Activated T-helper 1 cell treated with anti-CD3 and anti-CD28 coated beads, Interleukin-12 subunit alpha, Interleukin-12 subunit beta, Interleukin-2, Interleukin-4 antibody, amounts not matched to agents 30 ng/mL and 10 ng/mL and 1 ng/mL, durations not matched to agents 14 hours and 24 hours and 36 hours (primary cell): ENCODE measurements at regions not wholly inside any gene's neighbourhood (a gene's known extent, or its start where the extent isn't known, plus 50 kb on each side); places are given as distances from the start of the nearest gene placed in this dataset.
"Not testable (repeated sequence)": the region's sequence is repeated elsewhere in the genome, so short reads cannot be mapped to it uniquely, and the experiment has no call there.

Experiments used
- DNase-seq: peaks from one replicate; pipeline ENCODE4 v3.0.0; 2021; ENCODE audit warnings: low spot score
- H3K27ac Mint-ChIP-seq: one replicate; pipeline ENCODE4 v1.8.0; 2021; ENCODE audit warnings: mild to moderate bottlenecking, mixed read lengths
- H3K27me3 Mint-ChIP-seq: one replicate; pipeline ENCODE4 v1.8.0; 2022; ENCODE audit warnings: mild to moderate bottlenecking, moderate library complexity, mixed read lengths; ENCODE audit not compliant: insufficient read depth
- H3K36me3 Mint-ChIP-seq: one replicate; pipeline ENCODE4 v1.8.0; 2021; ENCODE audit warnings: low read depth, mixed read lengths
- H3K4me1 Mint-ChIP-seq: one replicate; pipeline ENCODE4 v1.8.0; 2021; ENCODE audit warnings: low read depth, mixed read lengths
- H3K4me3 Mint-ChIP-seq: one replicate; pipeline ENCODE4 v1.8.0; 2021; ENCODE audit warnings: mild to moderate bottlenecking, moderate library complexity, mixed read lengths
- H3K9me3 Mint-ChIP-seq: one replicate; pipeline ENCODE4 v1.8.0; 2021; ENCODE audit warnings: mixed read lengths
- intact Hi-C: fragments of 100-400 bp; cut with micrococcal nuclease; formaldehyde crosslinking; loops from one replicate; pipeline ENCODE4 v1.15.1; 2024

DNA sequence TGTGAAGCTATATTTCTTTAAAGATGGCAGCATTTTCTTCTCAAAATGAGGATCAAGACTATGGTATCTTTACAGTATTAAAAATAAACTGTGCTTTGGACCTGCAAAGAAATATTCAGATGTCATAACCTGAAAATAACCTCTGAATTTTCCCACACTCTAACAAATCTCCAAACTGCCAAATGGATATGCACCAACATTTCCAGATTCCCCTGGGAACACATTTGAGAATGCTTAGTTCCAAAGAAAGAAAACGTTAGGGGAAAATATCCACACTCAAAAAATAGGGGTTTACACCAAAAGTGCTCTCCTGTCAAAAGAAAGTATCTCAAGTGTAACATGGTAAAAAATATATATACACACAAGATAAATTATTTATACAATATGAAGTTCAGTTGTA, 69.1 kb upstream of the ARHGAP29 start:
- Mint-ChIP-seq H3K36me3 (no peaks in the 10 kb centered on the region), H3K27me3 (peaks cover 6% of the 10 kb centered on the region), H3K9me3 (no peaks in the 10 kb centered on the region), H3K4me1 (no peaks in the 10 kb centered on the region), H3K27ac (no peak overlapping the region), H3K4me3 (no peak overlapping the region)
- DNase-seq = no peak
- intact Hi-C loops = no loop called here

DNA sequence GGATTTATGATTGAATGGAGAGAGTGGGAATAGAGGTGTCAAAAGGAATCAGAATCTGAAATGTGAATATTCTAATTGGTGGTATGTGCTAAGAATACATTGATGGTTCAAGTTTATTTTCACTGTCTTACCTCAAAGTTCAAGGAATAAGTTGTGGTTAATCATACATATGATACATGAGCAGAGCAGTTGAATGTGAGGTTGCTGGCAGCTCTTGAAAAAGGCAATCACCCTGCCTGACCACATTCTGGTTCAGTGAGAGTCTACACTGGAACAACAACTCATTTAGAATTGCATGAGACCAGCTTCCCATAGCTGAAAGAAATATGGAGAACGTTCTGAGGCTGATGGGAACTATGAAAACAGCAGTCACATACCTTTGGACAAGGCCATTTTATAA, 68.3 kb upstream of the ARHGAP29 start:
- peaks cover 6% of the 10 kb centered on the region for H3K27me3 Mint-ChIP-seq
- no peaks in the 10 kb centered on the region for H3K4me1 Mint-ChIP-seq
- intact Hi-C loops = no loop called here
- no peak for DNase-seq
- no peaks in the 10 kb centered on the region for H3K36me3 Mint-ChIP-seq
- H3K9me3 Mint-ChIP-seq = no peaks in the 10 kb centered on the region
- H3K27ac Mint-ChIP-seq = no peak overlapping the region
- no peak overlapping the region for H3K4me3 Mint-ChIP-seq

DNA sequence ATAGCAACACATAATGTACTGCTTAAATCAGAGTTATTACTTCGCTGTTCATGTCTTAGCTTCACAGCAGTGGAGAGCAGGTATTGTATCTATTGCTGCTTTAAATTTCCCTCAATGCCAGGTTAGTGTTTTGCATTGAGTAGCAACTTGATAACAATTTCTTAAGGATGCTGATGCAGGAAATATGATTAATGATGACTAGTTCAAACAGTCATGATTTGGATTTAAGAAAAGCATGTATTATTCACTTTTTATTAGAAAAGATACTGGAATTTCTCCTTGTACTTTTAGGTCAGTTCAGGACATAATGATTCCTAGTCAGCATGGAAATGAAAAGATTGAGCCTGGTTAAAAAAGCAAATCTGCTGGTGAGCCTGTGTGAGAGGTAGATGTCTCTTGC, 67.2 kb upstream of the ARHGAP29 start:
- Mint-ChIP-seq H3K9me3 (no peaks in the 10 kb centered on the region), H3K36me3 (no peaks in the 10 kb centered on the region), H3K27me3 (peaks cover 6% of the 10 kb centered on the region), H3K27ac (no peak overlapping the region), H3K4me1 (no peaks in the 10 kb centered on the region), H3K4me3 (no peak overlapping the region)
- no peak for DNase-seq
- intact Hi-C loops = no loop called here

DNA sequence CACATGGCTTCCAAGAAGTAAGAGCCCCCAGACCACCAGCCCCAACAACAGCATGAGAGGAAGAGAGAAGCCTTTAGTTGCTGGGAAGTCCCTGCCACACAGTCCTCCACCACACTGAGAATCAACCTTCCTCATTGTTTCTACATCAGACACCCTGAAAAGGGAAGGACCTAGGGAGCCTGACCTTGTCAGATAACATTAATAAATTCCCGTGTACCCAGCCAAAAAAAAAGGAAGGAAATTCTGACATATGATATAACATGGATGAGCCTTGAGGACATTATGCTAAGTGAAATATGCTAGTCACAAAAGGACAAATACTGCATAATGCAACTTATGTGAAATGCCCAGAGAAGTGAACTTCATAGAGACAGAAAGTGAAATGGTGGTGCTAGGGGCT, 65.6 kb upstream of the ARHGAP29 start:
- intact Hi-C loops = no loop called here
- no peaks in the 10 kb centered on the region for H3K9me3 Mint-ChIP-seq
- no peak for DNase-seq
- H3K4me1 Mint-ChIP-seq = no peaks in the 10 kb centered on the region
- H3K27ac Mint-ChIP-seq = no peak overlapping the region
- H3K4me3 Mint-ChIP-seq = no peak overlapping the region
- H3K27me3 Mint-ChIP-seq = peaks cover 2% of the 10 kb centered on the region
- no peaks in the 10 kb centered on the region for H3K36me3 Mint-ChIP-seq

DNA sequence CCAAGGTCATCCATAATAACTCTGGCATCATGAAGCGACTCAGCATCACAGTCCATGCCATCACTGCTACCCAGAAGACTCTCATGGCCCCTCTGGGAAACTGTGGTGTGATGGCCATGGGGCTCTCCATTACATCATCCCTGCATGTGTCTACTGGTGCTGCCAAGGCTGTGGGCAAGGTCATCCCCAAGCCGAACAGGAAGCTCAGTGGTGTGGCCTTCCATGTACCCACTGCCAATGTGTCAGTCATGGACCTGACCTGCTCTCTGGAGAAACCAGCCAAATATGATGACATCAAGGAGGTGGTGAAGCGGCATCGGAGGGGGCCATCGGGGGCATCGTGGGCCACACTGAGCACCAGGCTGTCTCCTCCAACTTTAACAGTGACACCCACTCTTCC, 65.1 kb upstream of the ARHGAP29 start:
- no peak for DNase-seq
- Mint-ChIP-seq H3K4me1 (no peaks in the 10 kb centered on the region), H3K9me3 (no peaks in the 10 kb centered on the region), H3K27me3 (peaks cover 2% of the 10 kb centered on the region), H3K36me3 (no peaks in the 10 kb centered on the region), H3K27ac (no peak overlapping the region), H3K4me3 (no peak overlapping the region)
- intact Hi-C loops = no loop called here

DNA sequence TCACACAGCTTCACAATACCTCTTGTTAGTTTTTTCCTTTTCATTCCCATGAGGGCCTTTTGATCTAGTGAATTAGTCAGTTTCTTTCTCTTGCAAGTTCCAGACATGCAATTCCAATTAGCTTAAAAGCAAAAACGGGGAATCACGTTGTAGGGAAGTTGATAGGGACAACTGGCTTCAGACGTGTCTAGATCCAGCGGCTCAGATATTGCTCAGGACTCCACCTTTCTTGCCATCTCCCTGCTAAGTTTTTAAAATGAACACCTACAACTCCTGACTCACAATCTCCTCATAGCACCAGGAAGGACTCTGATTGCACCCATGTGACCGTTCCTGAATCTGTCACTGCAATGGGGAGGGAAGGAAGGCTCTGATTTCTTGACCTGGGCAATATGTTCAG, 63.8 kb upstream of the ARHGAP29 start:
- Mint-ChIP-seq H3K36me3 (no peaks in the 10 kb centered on the region), H3K9me3 (no peaks in the 10 kb centered on the region), H3K27ac (no peak overlapping the region), H3K27me3 (peaks cover 2% of the 10 kb centered on the region), H3K4me1 (no peaks in the 10 kb centered on the region), H3K4me3 (no peak overlapping the region)
- no peak for DNase-seq
- intact Hi-C loops = no loop called here

DNA sequence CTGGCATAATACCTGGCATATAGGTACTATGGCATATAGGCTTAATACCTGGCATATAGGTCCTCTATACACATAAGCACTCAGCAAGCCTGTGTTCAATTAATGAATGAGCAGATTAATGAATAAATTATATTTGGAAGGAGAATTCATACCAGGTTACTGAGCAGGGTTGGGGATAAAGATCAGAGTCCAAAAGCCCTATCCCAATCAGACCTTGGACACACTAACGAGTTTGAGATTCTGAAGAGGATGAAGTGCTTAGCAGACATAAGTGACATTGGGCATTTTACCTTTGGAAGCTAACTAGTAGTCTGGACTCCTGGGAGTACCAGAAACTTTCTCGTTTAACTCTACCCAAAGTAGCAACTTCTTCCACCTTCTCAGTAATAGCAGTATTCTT, 63.3 kb upstream of the ARHGAP29 start:
- Mint-ChIP-seq H3K4me3 (no peak overlapping the region), H3K36me3 (no peaks in the 10 kb centered on the region), H3K27ac (no peak overlapping the region), H3K9me3 (no peaks in the 10 kb centered on the region), H3K27me3 (peaks cover 2% of the 10 kb centered on the region), H3K4me1 (no peaks in the 10 kb centered on the region)
- no peak for DNase-seq
- intact Hi-C loops = no loop called here

DNA sequence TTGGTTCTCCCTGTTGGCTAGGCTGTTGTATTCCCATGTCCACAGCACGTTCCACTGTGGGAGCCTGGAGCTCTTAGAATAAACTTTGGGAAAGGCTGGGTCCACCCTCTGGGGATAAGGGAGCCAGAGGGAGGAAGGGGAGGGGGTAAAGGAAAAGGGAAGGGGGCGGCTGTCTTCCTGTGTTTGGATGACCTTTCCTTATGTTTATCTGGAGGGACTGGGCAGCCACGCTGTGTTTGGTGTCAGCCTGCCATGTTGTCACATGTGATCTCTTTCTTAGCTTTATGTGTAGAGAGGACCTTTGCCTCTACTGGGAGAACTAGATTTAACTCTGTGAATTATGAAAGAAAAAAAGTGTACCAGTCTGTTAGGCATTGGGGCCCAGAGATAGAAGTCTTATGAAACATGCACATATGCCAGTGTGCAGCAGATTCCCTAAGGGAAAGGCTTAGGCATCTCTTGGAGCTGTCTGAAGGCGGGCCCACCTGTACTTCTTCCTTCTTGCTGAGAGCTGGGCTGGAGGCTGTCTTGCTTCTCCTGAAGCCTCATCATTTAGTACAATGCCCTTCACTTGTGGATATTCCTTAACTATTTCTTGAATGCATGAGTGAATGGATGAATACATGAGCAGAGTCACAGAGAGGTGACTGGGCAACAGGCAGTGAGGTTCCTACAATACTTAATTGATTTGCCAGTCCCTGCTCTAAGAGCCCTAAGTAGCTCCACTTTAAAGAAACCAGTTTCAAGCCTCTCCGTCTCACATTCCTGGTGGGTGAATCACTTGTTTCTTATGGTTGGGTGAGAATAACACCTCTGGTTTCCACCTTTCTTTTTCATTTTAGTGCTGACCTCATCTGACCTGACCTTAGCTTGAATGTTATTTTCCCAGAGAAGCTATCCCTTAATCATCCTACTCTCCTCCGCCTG, 62.5 kb upstream of the ARHGAP29 start:
- H3K9me3 Mint-ChIP-seq = no peaks in the 10 kb centered on the region
- no peak overlapping the region for H3K27ac Mint-ChIP-seq
- peaks cover 2% of the 10 kb centered on the region for H3K27me3 Mint-ChIP-seq
- H3K4me3 Mint-ChIP-seq = no peak overlapping the region
- intact Hi-C loops = no loop called here
- no peaks in the 10 kb centered on the region for H3K4me1 Mint-ChIP-seq
- no peaks in the 10 kb centered on the region for H3K36me3 Mint-ChIP-seq
- DNase-seq = no peak

DNA sequence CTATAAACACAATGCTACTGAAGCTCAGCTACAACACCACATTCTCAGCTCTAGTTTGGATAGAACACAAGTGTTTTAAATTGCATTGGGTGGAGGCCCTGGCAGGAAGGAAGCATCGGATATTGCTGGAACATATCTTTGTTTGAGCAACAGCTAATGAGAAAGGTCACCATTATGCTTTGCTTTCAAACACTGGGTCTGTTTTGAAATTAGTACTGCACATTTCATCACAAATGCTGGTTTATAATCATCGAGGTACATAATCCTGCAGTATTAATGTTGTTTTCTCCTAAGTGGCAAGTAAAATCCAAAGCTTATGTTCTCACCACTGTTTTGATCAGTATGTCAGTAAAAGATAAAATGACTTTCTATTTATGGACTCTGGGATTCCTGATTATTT, 61.5 kb upstream of the ARHGAP29 start:
- H3K9me3 Mint-ChIP-seq = no peaks in the 10 kb centered on the region
- no peak overlapping the region for H3K4me3 Mint-ChIP-seq
- H3K27me3 Mint-ChIP-seq = peaks cover 2% of the 10 kb centered on the region
- intact Hi-C loops = no loop called here
- no peak overlapping the region for H3K27ac Mint-ChIP-seq
- H3K4me1 Mint-ChIP-seq = no peaks in the 10 kb centered on the region
- DNase-seq = no peak
- no peaks in the 10 kb centered on the region for H3K36me3 Mint-ChIP-seq

DNA sequence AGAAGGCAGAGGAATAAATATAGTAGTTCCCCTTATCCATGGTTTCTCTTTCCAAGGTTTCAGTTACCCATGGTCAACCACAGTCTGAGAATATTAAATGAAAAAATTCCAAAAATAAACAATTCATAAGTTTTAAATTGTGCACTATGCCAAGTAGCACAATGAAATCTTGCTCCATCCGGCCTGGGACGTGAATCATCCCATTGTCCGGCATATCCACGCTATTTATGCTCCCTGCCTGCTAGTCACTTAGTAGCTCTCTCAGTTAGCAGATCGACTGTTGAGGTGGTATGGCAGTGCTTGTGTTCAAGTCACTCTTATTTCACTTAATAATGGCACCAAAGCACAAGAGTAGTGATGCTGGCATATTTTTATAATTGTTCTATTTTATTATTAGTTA, 58.6 kb upstream of the ARHGAP29 start:
- no peak overlapping the region for H3K27ac Mint-ChIP-seq
- H3K36me3 Mint-ChIP-seq = no peaks in the 10 kb centered on the region
- H3K27me3 Mint-ChIP-seq = no peaks in the 10 kb centered on the region
- H3K4me3 Mint-ChIP-seq = no peak overlapping the region
- DNase-seq = no peak
- intact Hi-C loops = no loop called here
- H3K4me1 Mint-ChIP-seq = no peaks in the 10 kb centered on the region
- no peaks in the 10 kb centered on the region for H3K9me3 Mint-ChIP-seq

DNA sequence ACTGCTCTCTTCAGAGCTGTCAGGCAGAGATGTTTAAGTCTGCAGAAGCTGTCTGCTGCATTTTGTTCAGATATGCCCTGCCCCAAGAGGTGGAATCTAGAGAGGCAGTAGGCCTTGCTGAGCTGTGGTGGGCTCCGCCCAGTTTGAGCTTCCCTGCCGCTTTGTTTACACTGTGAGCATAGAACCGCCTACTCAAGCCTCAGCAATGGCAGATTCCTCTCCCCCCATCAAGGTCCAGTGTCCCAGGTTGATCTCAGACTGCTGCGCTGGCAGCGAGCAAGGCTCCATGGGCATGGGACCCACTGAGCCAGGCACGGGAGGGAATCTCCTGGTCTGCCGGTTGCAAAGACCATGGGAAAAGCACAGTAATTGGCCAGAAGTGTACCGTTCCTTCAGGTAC, 55.6 kb upstream of the ARHGAP29 start:
- intact Hi-C loops, H3K27me3 Mint-ChIP-seq, H3K27ac Mint-ChIP-seq, H3K4me3 Mint-ChIP-seq, H3K36me3 Mint-ChIP-seq, H3K4me1 Mint-ChIP-seq, H3K9me3 Mint-ChIP-seq, DNase-seq: not testable (repeated sequence)

DNA sequence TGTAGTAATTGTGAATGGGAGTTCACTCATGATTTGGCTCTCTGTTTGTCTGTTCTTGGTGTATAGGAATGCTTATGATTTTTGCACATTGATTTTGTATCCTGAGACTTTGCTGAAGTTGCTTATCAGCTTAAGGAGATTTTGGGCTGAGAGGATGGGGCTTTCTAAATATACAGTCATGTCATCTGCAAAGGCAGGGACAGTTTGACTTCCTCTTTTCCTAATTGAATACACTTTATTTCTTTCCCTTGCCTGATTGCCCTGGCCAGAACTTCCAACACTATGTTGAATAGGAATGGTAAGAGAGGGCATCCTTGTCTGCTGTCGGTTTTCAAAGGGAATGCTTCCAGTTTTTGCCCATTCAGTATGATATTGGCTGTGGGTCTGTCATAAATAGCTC, 51.9 kb upstream of the ARHGAP29 start:
- H3K4me1 Mint-ChIP-seq, H3K9me3 Mint-ChIP-seq, H3K27ac Mint-ChIP-seq, intact Hi-C loops, H3K36me3 Mint-ChIP-seq, H3K4me3 Mint-ChIP-seq, DNase-seq: not testable (repeated sequence)
- H3K27me3 Mint-ChIP-seq = peaks cover 11% of the 10 kb centered on the region
